Activated naive CD4-positive, alpha-beta T cell treated with anti-CD3 and anti-CD28 coated beads, Interleukin-2, amount 50 U/mL, for 24 hours (primary cell): ENCODE measurements at regions not wholly inside any gene's neighbourhood (a gene's known extent, or its start where the extent isn't known, plus 50 kb on each side); places are given as distances from the start of the nearest gene placed in this dataset.

Source experiments
- H3K27ac Mint-ChIP-seq: one replicate; pipeline ENCODE4 v1.8.0; 2021; ENCODE audit warnings: mild to moderate bottlenecking, mixed read lengths
- H3K27me3 Mint-ChIP-seq: one replicate; pipeline ENCODE4 v1.8.0; 2021; ENCODE audit warnings: mixed read lengths
- H3K36me3 Mint-ChIP-seq: one replicate; pipeline ENCODE4 v1.8.0; 2021; ENCODE audit warnings: mixed read lengths
- H3K4me1 Mint-ChIP-seq: one replicate; pipeline ENCODE4 v1.8.0; 2021; ENCODE audit warnings: mixed read lengths
- H3K4me3 Mint-ChIP-seq: one replicate; pipeline ENCODE4 v1.8.0; 2021; ENCODE audit warnings: mild to moderate bottlenecking, mixed read lengths
- H3K9me3 Mint-ChIP-seq: one replicate; pipeline ENCODE4 v1.8.0; 2021; ENCODE audit warnings: mixed read lengths

- Mint-ChIP-seq H3K4me3 (no peak overlapping the region), H3K27me3 (no peaks in the 10 kb centered on the region), H3K9me3 (no peaks in the 10 kb centered on the region), H3K27ac (no peak overlapping the region), H3K36me3 (no peaks in the 10 kb centered on the region), H3K4me1 (peaks cover 1% of the 10 kb centered on the region)
Measured at GRCh38 chr6:79864421-79864820, 82.9 kb downstream of the ELOVL4 start.

DNA sequence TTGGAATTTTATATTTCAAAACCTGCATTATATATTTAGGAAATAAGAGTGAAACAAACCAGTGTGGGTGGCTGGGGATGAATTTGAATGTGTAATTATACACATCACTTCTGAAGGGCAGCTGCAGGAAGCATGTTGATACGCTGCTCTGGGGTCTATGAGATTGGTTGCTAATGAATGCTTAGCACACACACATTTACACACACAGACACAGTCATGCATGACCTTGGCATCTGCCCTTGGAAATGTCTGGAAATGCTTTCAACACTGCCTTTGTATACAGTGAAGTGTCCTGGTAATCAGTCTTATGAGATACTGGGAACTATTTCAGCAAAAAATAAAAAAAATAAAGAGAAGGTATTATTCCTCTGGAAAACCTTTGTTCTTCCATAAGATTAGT, 83.4 kb downstream of the ELOVL4 start:
- Mint-ChIP-seq H3K36me3 (no peaks in the 10 kb centered on the region), H3K4me3 (no peak overlapping the region), H3K27ac (no peak overlapping the region), H3K27me3 (no peaks in the 10 kb centered on the region), H3K9me3 (no peaks in the 10 kb centered on the region), H3K4me1 (no peaks in the 10 kb centered on the region)

DNA sequence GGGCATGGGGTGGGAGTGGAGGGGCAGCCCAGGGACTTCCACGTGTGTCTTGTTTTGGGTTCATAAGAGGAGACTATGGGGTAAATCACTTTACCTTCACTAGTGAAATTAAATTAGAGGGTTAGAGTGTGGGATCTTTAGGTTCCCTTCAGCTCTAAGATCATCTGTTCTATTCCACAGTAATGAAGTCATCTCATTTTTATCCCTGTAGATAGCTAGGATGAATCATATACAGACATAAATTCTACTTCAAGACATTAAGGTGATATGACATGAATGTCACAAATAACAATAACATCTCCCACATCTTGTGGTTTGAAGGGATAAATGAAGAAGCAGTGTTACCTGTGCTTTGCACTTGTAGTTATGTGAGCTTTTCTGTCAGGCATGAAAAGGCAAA, 83.8 kb downstream of the ELOVL4 start:
- Mint-ChIP-seq H3K4me1 (no peaks in the 10 kb centered on the region), H3K4me3 (no peak overlapping the region)

GRCh38 chr6:79862711-79863110, 84.6 kb downstream of the ELOVL4 start:
- no peak overlapping the region for H3K4me3 Mint-ChIP-seq
- H3K4me1 Mint-ChIP-seq = no peaks in the 10 kb centered on the region
- no peak overlapping the region for H3K27ac Mint-ChIP-seq

More for the DNA sequence above, 83.8 kb downstream of the ELOVL4 start:
- H3K36me3 Mint-ChIP-seq = no peaks in the 10 kb centered on the region
- H3K27me3 Mint-ChIP-seq = no peaks in the 10 kb centered on the region
- no peak overlapping the region for H3K27ac Mint-ChIP-seq
- no peaks in the 10 kb centered on the region for H3K9me3 Mint-ChIP-seq

DNA sequence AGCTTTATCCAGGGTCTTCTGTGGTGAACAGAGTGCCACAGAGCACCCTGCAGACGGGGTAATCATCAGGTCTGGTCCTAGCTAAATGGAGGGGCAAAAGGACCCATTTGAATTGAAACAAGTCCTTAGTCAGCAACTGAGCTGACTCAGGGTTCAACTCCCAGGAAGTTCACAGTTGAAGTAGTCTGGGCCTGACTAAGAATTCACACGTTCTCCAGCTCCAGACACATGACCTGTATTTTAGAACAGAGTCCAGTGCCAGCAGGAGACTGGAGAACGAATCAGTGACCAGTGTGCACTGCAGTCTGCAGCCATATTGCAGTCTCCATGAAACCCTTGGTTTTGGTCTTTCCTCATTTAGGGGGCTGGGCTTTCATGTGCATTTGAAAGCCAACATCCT, 85.2 kb downstream of the ELOVL4 start:
- no peak overlapping the region for H3K4me3 Mint-ChIP-seq
- no peak overlapping the region for H3K27ac Mint-ChIP-seq
- no peaks in the 10 kb centered on the region for H3K36me3 Mint-ChIP-seq
- no peaks in the 10 kb centered on the region for H3K4me1 Mint-ChIP-seq
- no peaks in the 10 kb centered on the region for H3K27me3 Mint-ChIP-seq
- H3K9me3 Mint-ChIP-seq = no peaks in the 10 kb centered on the region

More at GRCh38 chr6:79862711-79863110, 84.6 kb downstream of the ELOVL4 start:
- Mint-ChIP-seq H3K36me3 (no peaks in the 10 kb centered on the region), H3K27me3 (no peaks in the 10 kb centered on the region), H3K9me3 (no peaks in the 10 kb centered on the region)

DNA sequence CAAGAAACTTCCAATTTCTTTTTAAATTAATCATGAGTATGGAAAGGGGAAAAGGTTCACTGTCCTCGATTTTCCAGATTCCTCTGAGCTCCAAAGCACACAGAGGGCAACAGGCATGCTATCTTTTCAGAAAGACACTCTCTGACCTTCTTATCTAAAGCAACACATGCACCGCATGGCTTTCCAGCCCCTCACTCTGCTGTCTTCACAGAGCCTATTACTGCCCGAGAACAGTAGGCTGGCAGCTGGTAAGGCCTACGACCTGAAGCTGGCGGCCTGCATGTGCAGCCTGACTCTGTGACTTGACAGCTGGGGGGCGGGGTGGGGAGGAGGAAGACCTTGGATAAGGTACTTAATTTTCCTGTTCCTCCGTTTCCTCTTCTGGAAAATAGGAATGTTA, 86.3 kb downstream of the ELOVL4 start:
- no peak overlapping the region for H3K4me3 Mint-ChIP-seq
- H3K36me3 Mint-ChIP-seq = no peaks in the 10 kb centered on the region
- no peak overlapping the region for H3K27ac Mint-ChIP-seq
- no peaks in the 10 kb centered on the region for H3K4me1 Mint-ChIP-seq
- no peaks in the 10 kb centered on the region for H3K27me3 Mint-ChIP-seq
- H3K9me3 Mint-ChIP-seq = no peaks in the 10 kb centered on the region

- H3K4me1 Mint-ChIP-seq = no peaks in the 10 kb centered on the region
- no peaks in the 10 kb centered on the region for H3K9me3 Mint-ChIP-seq
- no peak overlapping the region for H3K27ac Mint-ChIP-seq
- H3K36me3 Mint-ChIP-seq = no peaks in the 10 kb centered on the region
- no peak overlapping the region for H3K4me3 Mint-ChIP-seq
- H3K27me3 Mint-ChIP-seq = peaks cover 19% of the 10 kb centered on the region
Measured at GRCh38 chr6:79847426-79847825, 99.9 kb downstream of the ELOVL4 start.

DNA sequence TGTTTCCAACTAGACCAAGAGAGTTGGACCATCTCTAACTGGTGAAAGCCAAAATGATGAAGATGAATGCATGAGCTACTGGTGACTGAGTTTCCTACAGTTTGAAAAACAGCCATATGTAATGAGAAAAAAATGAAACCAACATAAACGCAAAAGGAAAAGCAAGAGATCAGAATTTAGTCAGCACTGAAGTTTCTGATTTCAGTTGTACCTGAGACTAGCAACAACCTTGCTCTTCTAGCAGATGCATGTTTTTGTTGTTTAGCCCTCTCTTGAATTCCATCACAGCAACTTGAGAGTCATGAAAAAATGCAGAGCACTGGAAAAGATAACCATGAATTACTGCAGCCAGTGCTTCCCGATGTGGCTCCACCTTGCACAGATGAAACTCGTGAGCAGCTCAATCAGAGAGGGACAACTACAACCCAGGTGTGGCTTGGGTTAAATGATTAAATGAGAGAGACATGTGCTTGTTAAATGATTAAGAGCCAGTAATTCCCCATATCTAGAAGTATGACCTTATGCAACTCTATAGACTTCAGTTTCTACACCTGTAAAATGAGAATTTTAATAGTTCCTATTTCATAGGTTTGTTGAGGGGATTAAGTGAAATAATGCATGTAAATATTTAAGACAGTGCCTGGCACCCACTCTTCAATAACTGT, 104.8 kb downstream of the ELOVL4 start:
- no peak overlapping the region for H3K4me3 Mint-ChIP-seq
- no peaks in the 10 kb centered on the region for H3K36me3 Mint-ChIP-seq
- H3K27ac Mint-ChIP-seq = no peak overlapping the region
- no peaks in the 10 kb centered on the region for H3K9me3 Mint-ChIP-seq
- peaks cover 13% of the 10 kb centered on the region for H3K27me3 Mint-ChIP-seq
- H3K4me1 Mint-ChIP-seq = no peaks in the 10 kb centered on the region

DNA sequence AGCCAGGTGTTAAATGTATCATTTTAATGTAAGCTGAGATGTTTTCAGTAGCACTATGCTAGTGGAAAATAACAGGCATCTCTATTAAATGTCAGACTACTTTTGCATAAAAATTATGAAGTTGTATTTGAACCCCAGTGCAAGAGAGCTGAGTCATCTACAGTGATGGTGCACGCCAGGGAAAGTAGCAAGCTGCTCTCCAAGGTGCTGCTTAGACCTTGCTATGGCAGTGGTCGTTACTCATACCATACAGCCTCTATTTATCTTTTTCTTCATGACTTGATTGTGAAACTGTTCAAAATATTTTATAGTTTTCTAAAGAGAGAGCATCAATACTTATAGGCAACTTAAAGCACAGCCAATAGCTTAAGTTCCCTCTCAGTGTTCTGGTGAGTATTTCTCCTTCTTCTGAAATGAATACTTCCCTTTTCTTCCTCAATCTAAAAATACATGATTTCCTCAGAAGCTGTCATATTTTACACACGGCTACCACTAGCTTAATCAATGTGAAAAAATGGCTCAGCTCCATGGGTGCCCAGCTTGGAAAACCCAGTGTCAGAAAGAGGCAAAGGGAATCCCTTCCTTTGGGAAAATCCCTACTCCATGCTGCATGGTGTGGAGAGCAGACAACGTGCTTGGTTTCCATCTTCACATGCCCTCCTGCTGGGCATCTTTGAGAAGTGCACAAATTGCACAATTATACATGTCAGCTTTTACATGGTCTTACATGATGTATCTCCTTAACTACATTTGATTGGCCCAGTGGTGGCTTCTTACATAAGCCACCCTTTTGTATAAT, 105.6 kb downstream of the ELOVL4 start:
- Mint-ChIP-seq H3K4me3 (no peak overlapping the region), H3K9me3 (no peaks in the 10 kb centered on the region), H3K36me3 (no peaks in the 10 kb centered on the region), H3K27ac (no peak overlapping the region), H3K4me1 (no peaks in the 10 kb centered on the region), H3K27me3 (peaks cover 11% of the 10 kb centered on the region)

- no peak overlapping the region for H3K4me3 Mint-ChIP-seq
- H3K36me3 Mint-ChIP-seq = no peaks in the 10 kb centered on the region
- no peaks in the 10 kb centered on the region for H3K9me3 Mint-ChIP-seq
- H3K4me1 Mint-ChIP-seq = no peaks in the 10 kb centered on the region
- H3K27ac Mint-ChIP-seq = no peak overlapping the region
- peaks cover 16% of the 10 kb centered on the region for H3K27me3 Mint-ChIP-seq
Measured at GRCh38 chr6:79838851-79839250, 108.5 kb downstream of the ELOVL4 start.

GRCh38 chr6:79833964-79834284, 113.4 kb downstream of the ELOVL4 start:
- Mint-ChIP-seq H3K9me3 (no peaks in the 10 kb centered on the region), H3K27me3 (peaks cover 20% of the 10 kb centered on the region), H3K4me3 (no peak overlapping the region), H3K4me1 (no peaks in the 10 kb centered on the region), H3K27ac (no peak overlapping the region), H3K36me3 (no peaks in the 10 kb centered on the region)

DNA sequence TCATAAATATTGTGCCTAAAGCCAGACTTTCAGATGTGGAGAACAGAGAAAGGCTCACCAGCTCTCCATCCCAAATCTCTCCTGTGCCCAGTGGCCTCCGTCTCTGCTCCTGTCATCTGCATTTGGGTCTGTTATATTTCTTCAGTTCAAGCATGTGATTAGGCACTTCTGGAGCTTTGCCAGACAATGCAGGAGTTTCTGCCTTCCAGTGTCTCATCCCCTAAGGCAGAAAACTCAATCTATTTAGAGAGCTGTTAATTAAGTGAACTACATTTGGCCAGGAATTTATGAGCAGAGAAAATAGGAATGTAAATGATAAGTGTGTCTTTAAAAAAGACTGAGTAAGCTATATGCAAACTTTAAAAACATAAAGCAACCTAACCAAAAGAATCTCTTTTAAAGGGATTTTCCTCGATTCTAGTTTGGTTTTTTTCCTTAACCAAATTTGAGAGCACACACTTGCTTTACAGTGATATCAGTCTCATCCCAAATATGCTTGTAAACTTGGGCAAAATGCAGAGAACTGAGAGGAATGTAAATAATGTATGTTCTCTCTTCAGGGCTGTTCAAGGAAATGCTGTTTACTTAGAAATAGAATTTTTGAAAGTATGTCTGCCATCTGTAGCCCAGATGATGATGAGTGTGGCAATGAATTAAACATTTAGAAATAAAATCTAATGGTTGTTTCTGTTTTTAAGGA, 113.9 kb downstream of the ELOVL4 start:
- peaks cover 21% of the 10 kb centered on the region for H3K27me3 Mint-ChIP-seq
- no peak overlapping the region for H3K4me3 Mint-ChIP-seq
- no peaks in the 10 kb centered on the region for H3K9me3 Mint-ChIP-seq
- no peaks in the 10 kb centered on the region for H3K36me3 Mint-ChIP-seq
- no peak overlapping the region for H3K27ac Mint-ChIP-seq
- H3K4me1 Mint-ChIP-seq = no peaks in the 10 kb centered on the region

DNA sequence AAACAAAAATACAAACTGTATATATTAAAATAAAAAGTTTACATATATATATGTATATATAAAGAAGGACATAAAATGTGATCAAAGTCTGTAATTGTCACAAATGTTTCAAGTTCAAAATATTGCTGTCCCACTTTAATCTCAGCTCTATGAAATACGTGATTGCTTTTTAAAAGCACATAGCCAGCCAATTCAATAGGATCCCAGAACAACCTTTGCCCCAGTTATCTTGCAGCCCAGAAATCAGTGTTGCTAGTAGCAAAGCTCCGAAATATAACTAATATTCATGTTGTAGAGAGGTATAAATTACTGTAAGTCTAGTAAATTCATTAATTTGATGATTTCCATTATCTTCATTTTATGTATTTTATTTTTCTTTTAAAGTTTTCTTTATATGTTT, 114.6 kb downstream of the ELOVL4 start:
- H3K4me3 Mint-ChIP-seq = no peak overlapping the region
- H3K27me3 Mint-ChIP-seq = peaks cover 21% of the 10 kb centered on the region
- H3K4me1 Mint-ChIP-seq = no peaks in the 10 kb centered on the region
- no peaks in the 10 kb centered on the region for H3K36me3 Mint-ChIP-seq
- H3K27ac Mint-ChIP-seq = no peak overlapping the region
- H3K9me3 Mint-ChIP-seq = no peaks in the 10 kb centered on the region

DNA sequence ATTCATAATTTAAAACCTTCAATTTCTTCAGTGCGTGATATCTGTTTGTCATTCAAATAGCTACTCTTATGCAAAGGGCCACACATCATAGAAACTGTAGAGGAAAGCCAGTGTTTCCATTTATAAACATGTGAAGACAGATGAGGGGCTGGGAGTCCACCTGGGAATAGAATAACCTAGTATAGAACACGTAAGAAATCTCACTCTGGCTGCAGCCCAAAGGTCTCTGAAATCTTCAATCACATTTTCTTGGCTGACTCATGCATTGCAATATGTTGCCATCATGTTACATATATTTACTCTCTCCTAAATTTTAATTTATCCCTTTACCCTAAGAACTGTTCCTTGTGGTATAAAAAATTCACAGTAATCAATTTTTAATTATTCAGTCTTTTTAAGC, 123.2 kb downstream of the ELOVL4 start:
- Mint-ChIP-seq H3K4me3 (no peak overlapping the region), H3K27ac (no peak overlapping the region), H3K4me1 (no peaks in the 10 kb centered on the region), H3K36me3 (no peaks in the 10 kb centered on the region), H3K9me3 (no peaks in the 10 kb centered on the region), H3K27me3 (peaks cover 22% of the 10 kb centered on the region)

- no peak overlapping the region for H3K27ac Mint-ChIP-seq
- H3K27me3 Mint-ChIP-seq = peaks cover 17% of the 10 kb centered on the region
- H3K9me3 Mint-ChIP-seq = no peaks in the 10 kb centered on the region
- H3K4me1 Mint-ChIP-seq = no peaks in the 10 kb centered on the region
- H3K4me3 Mint-ChIP-seq = no peak overlapping the region
- H3K36me3 Mint-ChIP-seq = no peaks in the 10 kb centered on the region
Measured at GRCh38 chr6:79821859-79822258, 125.5 kb downstream of the ELOVL4 start.

GRCh38 chr6:79818471-79818870, 128.9 kb downstream of the ELOVL4 start:
- no peak overlapping the region for H3K4me3 Mint-ChIP-seq
- H3K9me3 Mint-ChIP-seq = no peaks in the 10 kb centered on the region
- H3K36me3 Mint-ChIP-seq = no peaks in the 10 kb centered on the region
- no peak overlapping the region for H3K27ac Mint-ChIP-seq
- no peaks in the 10 kb centered on the region for H3K4me1 Mint-ChIP-seq
- peaks cover 8% of the 10 kb centered on the region for H3K27me3 Mint-ChIP-seq
